ENCODE measurements at regions not wholly inside any gene's neighbourhood (a gene's known extent, or its start where the extent isn't known, plus 50 kb on each side); places are given as distances from the start of the nearest gene placed in this dataset.
A peak's percentile ranks its signal among the peaks of the same experiment; 100 is the strongest.

- H2AFZ ChIP-seq (ENCODE audit: low read length), result no peak overlapping the region
- DNase-seq, result peak; percentile 12
- no peaks in the 10 kb centered on the region for H3K9me2 ChIP-seq (replicated peaks; ENCODE audit: insufficient read depth, low read length)
- no peaks in the 10 kb centered on the region for H3F3A ChIP-seq (ENCODE audit: insufficient read depth, low read length)
- no peak overlapping the region for H3K9ac ChIP-seq (ENCODE audit: low read length)
- H3K4me3 ChIP-seq (ENCODE audit: low read length), result no peak overlapping the region
- H3K9me3 ChIP-seq (replicated peaks; ENCODE audit: insufficient read depth, low read length), result no peaks in the 10 kb centered on the region
- H3K36me3 ChIP-seq (replicated peaks; ENCODE audit: insufficient read depth, low read length), result no peaks in the 10 kb centered on the region
- no peak overlapping the region for H3K4me2 ChIP-seq (ENCODE audit: low read depth, low read length)
- no peaks in the 10 kb centered on the region for H3K4me1 ChIP-seq (ENCODE audit: low read length)
- TF ChIP-seq CTCF (IDR thresholded peaks at IDR 0.05; ENCODE audit: low read length), result peak; percentile 54
- no peak for TF ChIP-seq EZH2phosphoT487 (IDR thresholded peaks at IDR 0.05; ENCODE audit: low read length)
- TF ChIP-seq EZH2 (optimal IDR thresholded peaks at IDR 0.05; ENCODE audit: low read depth, low read length), result no peak
- H3K79me2 ChIP-seq (ENCODE audit: low read length), result no peaks in the 10 kb centered on the region
- no peaks in the 10 kb centered on the region for H4K20me1 ChIP-seq (ENCODE audit: insufficient read depth, low read length)
- H3K27me3 ChIP-seq (replicated peaks; ENCODE audit: insufficient read depth, low read length), result no peaks in the 10 kb centered on the region
- no peak overlapping the region for H3K27ac ChIP-seq (ENCODE audit: low read length)
Measured at GRCh38 chr9:78121488-78121887, 89.9 kb upstream of the GNAQ start.

- no peak overlapping the region for H3K4me3 ChIP-seq (ENCODE audit: low read length)
- no peaks in the 10 kb centered on the region for H3F3A ChIP-seq (ENCODE audit: insufficient read depth, low read length)
- no peak overlapping the region for H3K27ac ChIP-seq (ENCODE audit: low read length)
- H3K4me1 ChIP-seq (ENCODE audit: low read length), result no peaks in the 10 kb centered on the region
- H2AFZ ChIP-seq (ENCODE audit: low read length), result no peak overlapping the region
- H3K9ac ChIP-seq (ENCODE audit: low read length), result no peak overlapping the region
- no peaks in the 10 kb centered on the region for H4K20me1 ChIP-seq (ENCODE audit: insufficient read depth, low read length)
- no peak overlapping the region for H3K4me2 ChIP-seq (ENCODE audit: low read depth, low read length)
- H3K79me2 ChIP-seq (ENCODE audit: low read length), result no peaks in the 10 kb centered on the region
- no peaks in the 10 kb centered on the region for H3K9me2 ChIP-seq (replicated peaks; ENCODE audit: insufficient read depth, low read length)
- H3K36me3 ChIP-seq (replicated peaks; ENCODE audit: insufficient read depth, low read length), result no peaks in the 10 kb centered on the region
- H3K9me3 ChIP-seq (replicated peaks; ENCODE audit: insufficient read depth, low read length), result no peaks in the 10 kb centered on the region
- no peaks in the 10 kb centered on the region for H3K27me3 ChIP-seq (replicated peaks; ENCODE audit: insufficient read depth, low read length)
- DNase-seq, result no peak
- TF ChIP-seq EZH2phosphoT487 (IDR thresholded peaks at IDR 0.05; ENCODE audit: low read length) (no peak), EZH2 (optimal IDR thresholded peaks at IDR 0.05; ENCODE audit: low read depth, low read length) (no peak), CTCF (IDR thresholded peaks at IDR 0.05; ENCODE audit: low read length) (no peak)
Measured at GRCh38 chr9:78118742-78119473, 87.3 kb upstream of the GNAQ start.

GRCh38 chr9:78115073-78115472 is 83.5 kb upstream of the GNAQ start:
- Histone ChIP-seq H3K4me1 (ENCODE audit: low read length) (no peaks in the 10 kb centered on the region), H3K9me2 (replicated peaks; ENCODE audit: insufficient read depth, low read length) (no peaks in the 10 kb centered on the region), H2AFZ (ENCODE audit: low read length) (no peak overlapping the region), H3F3A (ENCODE audit: insufficient read depth, low read length) (no peaks in the 10 kb centered on the region), H3K27ac (ENCODE audit: low read length) (no peak overlapping the region), H3K9me3 (replicated peaks; ENCODE audit: insufficient read depth, low read length) (no peaks in the 10 kb centered on the region), H3K36me3 (replicated peaks; ENCODE audit: insufficient read depth, low read length) (no peaks in the 10 kb centered on the region), H3K9ac (ENCODE audit: low read length) (no peak overlapping the region), H3K79me2 (ENCODE audit: low read length) (no peaks in the 10 kb centered on the region), H3K4me3 (ENCODE audit: low read length) (no peak overlapping the region), H3K27me3 (replicated peaks; ENCODE audit: insufficient read depth, low read length) (no peaks in the 10 kb centered on the region), H4K20me1 (ENCODE audit: insufficient read depth, low read length) (no peaks in the 10 kb centered on the region), H3K4me2 (ENCODE audit: low read depth, low read length) (no peak overlapping the region)
- peak; percentile 35 for DNase-seq
- no peak for TF ChIP-seq EZH2 (optimal IDR thresholded peaks at IDR 0.05; ENCODE audit: low read depth, low read length)
- TF ChIP-seq CTCF (IDR thresholded peaks at IDR 0.05; ENCODE audit: low read length), result peak; percentile 73
- no peak for TF ChIP-seq EZH2phosphoT487 (IDR thresholded peaks at IDR 0.05; ENCODE audit: low read length)
